HG02678 (cell line): ENCODE measurements at regions not wholly inside any gene's neighbourhood (a gene's known extent, or its start where the extent isn't known, plus 50 kb on each side); places are given as distances from the start of the nearest gene placed in this dataset.

ENCODE experiments used
- ATAC-seq: cut with Tn5 transposase; IDR thresholded peaks from one replicate; pipeline ENCODE4 v1.9.1; 2021; ENCODE audit warnings: mild to moderate bottlenecking, moderate library complexity; ENCODE audit not compliant: unreplicated experiment

- no peak for ATAC-seq
These were observed 367.4 kb upstream of the SMARCA2 start for GRCh38 chr9:1647776-1648175.

DNA sequence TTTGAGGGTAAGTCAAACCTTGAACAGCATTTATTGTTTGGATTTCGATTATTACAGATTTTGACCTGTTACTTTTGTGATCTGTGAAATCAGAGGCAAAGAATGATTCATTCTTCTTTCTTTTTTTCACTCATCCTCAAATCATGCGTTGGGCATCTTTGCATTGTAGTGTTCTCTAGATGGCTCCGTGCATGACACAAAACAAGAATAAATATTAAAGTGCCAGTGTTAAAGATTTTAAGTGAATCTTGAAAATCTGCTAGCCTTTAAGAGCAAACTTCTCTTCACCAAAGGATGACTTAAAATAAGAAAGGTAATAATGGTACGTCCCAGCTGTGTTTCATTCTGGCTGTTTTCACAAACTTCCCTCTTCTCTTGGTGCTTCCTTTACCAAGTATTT lies 361.9 kb upstream of the SMARCA2 start:
- ATAC-seq: no peak

DNA sequence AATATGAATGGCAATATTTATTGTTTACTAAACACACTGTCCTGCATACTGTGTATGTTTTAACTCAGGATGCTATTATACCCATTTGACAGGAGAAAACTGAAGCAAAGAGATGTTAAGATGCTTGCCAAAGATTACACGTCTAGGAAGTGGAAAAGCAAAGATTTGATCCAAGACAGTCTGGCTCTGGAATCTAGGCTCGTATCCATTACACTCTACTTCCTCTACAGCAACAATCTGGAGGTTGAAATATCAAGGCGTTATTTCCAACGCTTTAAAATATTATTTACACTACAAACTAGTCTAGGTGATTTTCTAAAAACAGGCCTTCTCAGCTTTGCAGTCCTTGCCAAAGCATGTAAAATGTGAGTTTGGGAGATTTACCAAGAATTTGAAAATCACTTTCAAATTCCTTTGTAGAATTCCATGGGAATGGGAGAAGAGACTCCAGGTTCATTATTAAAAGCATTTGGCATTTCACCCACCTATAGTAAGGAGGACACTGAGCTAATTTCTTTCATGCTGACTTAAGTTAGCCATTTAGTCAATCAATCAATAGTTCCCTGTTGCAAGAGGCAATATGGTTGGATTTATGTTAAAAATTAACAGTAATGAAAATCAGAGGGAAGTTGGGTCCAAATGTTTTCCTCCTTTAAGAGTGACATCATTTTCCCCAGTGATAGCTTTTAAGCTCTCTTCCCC lies 356.3 kb upstream of the SMARCA2 start:
- no peak for ATAC-seq

DNA sequence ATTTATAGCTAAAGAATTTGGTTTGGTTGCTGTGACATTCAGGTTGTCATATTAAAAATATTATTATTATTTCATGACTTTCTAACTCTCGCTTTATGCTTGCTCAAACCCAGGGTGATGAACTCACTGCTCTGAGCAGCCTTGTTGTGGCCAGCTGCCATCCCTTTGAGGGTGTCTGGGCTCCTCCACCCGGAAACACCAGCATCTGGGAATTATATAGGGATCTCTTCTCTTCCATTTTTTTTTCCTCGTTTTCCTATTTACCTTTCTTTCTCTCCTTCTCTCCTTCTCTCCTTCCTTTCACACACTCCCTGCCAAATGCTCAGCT lies 355.8 kb upstream of the SMARCA2 start:
- ATAC-seq: no peak

DNA sequence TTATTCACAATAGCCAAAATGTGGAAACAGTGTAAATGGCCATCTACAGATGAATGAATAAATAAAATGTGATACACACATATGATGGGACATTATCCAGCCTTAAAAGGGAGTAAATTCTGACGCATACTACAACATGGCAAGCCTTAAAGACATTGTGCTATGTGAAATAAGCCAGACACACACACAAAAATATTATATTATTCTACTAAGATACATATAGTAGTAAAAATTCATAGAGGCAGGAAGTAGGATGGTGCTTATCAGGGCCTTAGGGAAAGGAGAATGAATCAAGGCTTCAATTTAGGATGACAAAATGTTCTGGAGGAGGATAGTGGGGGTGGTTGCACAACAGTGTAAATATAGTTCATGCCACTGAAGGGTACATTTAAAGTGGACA lies 346.7 kb upstream of the SMARCA2 start:
- ATAC-seq: no peak

- ATAC-seq: no peak
These were observed 341.8 kb upstream of the SMARCA2 start for GRCh38 chr9:1673300-1673699.

DNA sequence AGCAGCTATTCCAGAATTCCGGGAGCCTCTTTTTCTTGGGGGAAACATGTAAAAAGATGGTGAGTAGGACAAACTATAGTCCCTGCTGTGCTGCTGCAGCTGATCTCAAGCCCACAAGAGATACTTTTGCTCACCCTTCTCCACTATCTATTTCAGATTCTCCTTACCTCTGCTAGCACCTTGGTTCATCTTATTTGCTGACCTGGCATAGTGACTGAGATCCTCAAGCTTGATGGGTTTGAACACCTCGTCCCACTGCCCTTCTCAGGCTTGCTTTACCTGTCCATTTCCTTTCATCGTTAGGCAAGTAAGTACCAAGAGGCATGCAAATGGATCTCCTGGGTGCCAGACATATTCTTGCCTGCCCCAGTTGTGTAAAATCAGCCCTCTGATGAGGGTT lies 338.4 kb upstream of the SMARCA2 start:
- no peak for ATAC-seq

- ATAC-seq: no peak
These were observed 331.2 kb upstream of the SMARCA2 start for GRCh38 chr9:1683951-1684350.

DNA sequence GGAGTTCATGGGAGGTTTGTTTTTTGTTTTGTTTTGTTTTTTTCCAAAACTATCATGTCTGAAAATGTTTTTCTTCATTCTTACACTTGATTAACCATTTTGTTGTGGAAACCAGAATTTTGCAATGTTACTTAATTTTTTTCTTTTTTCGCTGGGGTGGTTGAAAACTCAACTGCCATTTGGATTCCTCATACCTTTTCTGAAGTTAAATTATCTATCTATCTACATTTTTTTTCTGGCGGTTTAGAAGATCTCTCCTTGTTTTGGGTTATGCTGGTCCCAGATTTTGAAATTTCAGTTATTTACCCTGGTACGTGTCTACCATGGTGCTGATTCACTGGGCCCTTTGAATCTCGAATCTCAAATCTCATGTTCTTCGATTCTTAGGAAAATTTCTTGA lies 316.2 kb upstream of the SMARCA2 start:
- ATAC-seq: no peak

GRCh38 chr9:1701113-1701512 lies 314.0 kb upstream of the SMARCA2 start:
- ATAC-seq: no peak

DNA sequence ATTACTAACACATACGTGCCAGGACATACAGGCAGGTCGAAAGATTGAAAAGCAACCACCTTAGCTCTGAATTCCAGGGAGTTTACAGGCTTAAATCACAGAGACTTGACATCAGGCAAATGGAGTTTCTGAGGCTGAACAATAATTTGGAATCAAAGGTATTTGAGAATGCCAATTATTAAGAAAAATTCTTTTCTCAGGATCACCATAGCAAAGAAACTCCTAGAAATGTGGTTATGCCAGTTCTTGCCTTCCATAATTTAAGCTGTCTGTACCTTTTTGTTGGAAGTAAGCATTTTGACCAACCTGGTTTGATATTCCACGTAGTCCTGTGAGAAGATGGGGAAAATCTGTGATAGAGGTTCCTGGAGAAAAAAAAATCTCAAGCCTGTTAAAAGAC lies 312.4 kb upstream of the SMARCA2 start:
- no peak for ATAC-seq

DNA sequence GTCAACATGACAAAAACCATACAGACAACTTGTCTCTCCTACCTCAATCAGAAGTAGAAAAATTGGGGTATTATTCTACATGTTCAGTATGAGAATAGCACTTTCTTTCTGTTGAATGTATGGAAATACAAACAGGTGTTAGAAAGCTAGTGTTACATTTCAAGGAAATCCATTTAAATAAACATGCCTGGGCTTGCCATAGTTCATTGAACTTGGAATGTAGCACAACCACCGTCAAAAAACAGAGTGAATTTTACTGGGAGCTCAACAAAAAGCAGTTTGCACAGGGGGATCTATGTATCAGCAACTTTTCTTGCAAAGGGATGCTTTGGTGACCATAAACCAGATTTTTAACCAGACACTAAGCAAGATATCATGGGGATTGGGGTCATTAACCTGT lies 307.9 kb upstream of the SMARCA2 start:
- no peak for ATAC-seq

- ATAC-seq: no peak
These were observed 306.9 kb upstream of the SMARCA2 start for GRCh38 chr9:1708219-1708618.

DNA sequence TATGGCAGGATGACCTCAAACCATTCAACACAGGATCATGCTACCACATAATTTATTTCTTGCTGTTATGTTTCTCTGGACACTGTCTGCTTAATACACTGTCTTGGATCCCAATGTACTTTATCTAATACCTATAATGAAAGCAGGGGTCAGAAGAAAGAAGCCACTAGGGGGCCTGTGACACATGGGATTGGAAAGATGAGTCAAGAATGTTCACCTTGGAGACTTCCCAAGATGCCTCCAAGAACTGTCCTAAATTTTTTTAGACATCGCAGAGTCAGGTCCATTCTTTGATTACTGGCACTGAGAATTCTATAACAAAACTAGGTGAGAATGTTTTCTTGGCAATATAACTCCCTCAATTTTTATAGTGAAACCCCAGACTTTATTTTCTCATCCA lies 305.8 kb upstream of the SMARCA2 start:
- ATAC-seq: no peak

DNA sequence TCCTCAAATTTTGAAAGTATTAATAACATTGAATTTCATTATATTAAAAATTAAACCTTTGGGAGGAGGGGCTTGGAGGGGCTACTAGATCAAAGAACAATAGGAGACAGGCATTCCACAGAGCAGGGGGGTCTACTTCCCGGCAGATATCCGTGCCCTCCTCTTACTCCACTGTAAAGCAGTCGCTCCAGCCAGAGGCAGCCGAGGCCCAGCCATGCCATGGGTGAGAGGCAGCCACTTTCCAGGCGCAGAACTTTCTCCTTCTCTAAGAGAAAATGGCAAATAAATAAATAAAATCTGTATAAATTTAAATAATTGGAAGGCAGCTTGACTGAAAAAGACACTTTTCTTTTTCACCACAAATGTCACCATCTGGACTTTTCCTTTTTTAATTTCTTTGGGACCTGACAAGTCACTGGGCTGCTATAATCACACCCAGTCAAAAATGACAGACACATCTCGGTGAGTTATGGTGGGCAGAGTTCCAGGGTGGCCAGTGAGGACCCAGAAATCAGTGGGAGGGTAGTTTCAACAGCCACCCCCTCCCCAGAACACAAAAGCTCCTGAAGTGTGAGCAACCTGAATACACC lies 302.2 kb upstream of the SMARCA2 start:
- ATAC-seq: no peak

DNA sequence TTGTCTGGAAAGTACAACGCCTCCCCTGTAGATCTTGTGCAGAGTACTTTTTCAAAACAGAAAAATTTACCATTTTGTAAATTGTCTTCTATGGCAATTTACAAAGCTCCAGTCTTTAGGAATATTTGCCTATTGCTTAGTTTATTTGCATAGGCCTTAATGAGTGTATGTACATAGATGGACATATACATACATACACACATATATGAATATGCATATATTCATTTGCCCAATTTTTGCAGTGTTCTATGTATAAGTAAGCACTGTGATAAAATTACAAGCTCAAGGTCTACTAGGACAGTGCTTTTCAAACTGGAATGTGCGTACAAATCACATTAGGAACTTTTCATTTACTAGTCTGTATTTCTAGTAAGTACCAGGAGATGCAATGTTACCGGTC lies 301.3 kb upstream of the SMARCA2 start:
- no peak for ATAC-seq

DNA sequence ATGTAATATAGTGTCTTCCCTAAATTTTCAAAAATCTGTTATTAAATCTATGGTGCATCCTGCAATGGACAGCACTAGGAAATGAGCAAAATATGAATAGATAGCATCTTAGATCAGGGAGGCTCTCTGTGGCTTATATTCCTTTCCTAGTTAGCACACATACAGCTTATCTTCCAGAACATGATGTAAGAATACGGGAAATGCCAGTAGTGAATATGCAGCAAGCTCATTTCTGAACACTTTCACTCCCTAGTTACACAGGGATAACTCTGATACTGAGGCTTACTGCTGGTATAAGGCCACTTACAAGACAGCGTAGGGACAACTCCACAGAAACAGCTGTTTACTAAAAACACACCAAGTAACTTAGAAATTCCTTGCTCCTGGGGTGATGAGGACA lies 297.3 kb upstream of the SMARCA2 start:
- no peak for ATAC-seq

DNA sequence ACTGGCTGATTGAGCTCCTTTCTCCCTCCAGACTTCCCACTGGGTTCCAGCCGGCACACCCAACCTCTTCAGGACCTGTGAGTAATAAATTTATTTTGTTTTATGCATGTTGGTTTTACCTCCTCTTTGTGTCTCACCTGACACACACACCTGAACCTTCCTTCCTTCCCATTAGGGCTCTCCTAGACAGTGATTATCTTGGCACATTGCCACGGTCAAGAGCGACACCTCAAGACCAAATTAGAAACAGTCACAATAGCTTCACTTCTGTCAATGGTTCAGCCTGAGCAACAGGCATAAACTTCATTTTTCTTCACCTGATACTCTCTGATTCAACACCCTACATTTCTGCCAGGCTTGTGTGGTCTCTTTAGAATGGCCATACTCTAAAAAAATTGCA lies 296.3 kb upstream of the SMARCA2 start:
- no peak for ATAC-seq

GRCh38 chr9:1721196-1721595 lies 294.0 kb upstream of the SMARCA2 start:
- no peak for ATAC-seq

GRCh38 chr9:1722404-1722803 lies 292.7 kb upstream of the SMARCA2 start:
- ATAC-seq: no peak

- no peak for ATAC-seq
These were observed 291.6 kb upstream of the SMARCA2 start for GRCh38 chr9:1723522-1724015.

- ATAC-seq: no peak
These were observed 288.0 kb upstream of the SMARCA2 start for GRCh38 chr9:1726993-1727759.
